NT2/D1 (cell line): ENCODE measurements at regions not wholly inside any gene's neighbourhood (a gene's known extent, or its start where the extent isn't known, plus 50 kb on each side); places are given as distances from the start of the nearest gene placed in this dataset.

Experiments used
- SUZ12 ChIP-seq: IDR thresholded peaks from 2 replicates; pipeline ENCODE4 v1.6.1; 2011; ENCODE audit not compliant: insufficient read length, insufficient read depth; ENCODE audit errors: extremely low read depth
- ZNF274 ChIP-seq: IDR thresholded peaks from 2 replicates; pipeline ENCODE4 v1.6.1; 2011; ENCODE audit warnings: mild to moderate bottlenecking, low read depth, low read length

DNA sequence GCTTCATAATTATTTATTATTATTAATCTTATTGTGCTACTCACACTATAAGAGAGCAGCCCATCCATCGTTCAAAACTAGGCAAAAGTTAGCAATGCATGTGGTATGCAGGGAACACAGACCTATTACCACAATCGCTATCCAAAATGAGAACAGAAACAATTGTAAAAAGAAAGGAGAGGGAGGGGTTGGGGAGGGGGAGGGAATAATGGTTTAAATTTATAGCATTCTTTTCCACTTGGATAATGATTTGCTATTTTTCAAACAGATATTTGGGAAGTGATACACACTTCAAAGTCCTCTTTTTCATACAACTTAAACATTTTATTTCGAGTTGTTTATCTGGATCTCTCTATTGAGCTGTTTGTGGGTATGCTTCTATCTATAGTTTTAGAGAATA lies 248.6 kb upstream of the SOX5 start:
- TF ChIP-seq SUZ12: no peak
- no peak for TF ChIP-seq ZNF274
